ENCODE measurements at regions not wholly inside any gene's neighbourhood (a gene's known extent, or its start where the extent isn't known, plus 50 kb on each side); places are given as distances from the start of the nearest gene placed in this dataset.

GRCh38 chr2:62344472-62344871, 148.6 kb downstream of the B3GNT2 start:
- Mint-ChIP-seq H3K36me3 (ENCODE audit: unreplicated experiment) (no peaks in the 10 kb centered on the region), H3K4me3 (ENCODE audit: unreplicated experiment) (no peak overlapping the region), H3K9me3 (ENCODE audit: unreplicated experiment) (no peaks in the 10 kb centered on the region), H3K4me1 (ENCODE audit: unreplicated experiment) (peaks cover 4% of the 10 kb centered on the region), H3K27me3 (ENCODE audit: unreplicated experiment) (peaks cover 3% of the 10 kb centered on the region), H3K27ac (ENCODE audit: unreplicated experiment) (no peak overlapping the region)
- DNase-seq (ENCODE audit: extremely low spot score, unreplicated experiment): no peak
- no peak for TF ChIP-seq CTCF (IDR thresholded peaks at IDR 0.05)

- Mint-ChIP-seq H3K9me3 (ENCODE audit: unreplicated experiment) (no peaks in the 10 kb centered on the region), H3K36me3 (ENCODE audit: unreplicated experiment) (no peaks in the 10 kb centered on the region), H3K27me3 (ENCODE audit: unreplicated experiment) (peaks cover 3% of the 10 kb centered on the region), H3K4me1 (ENCODE audit: unreplicated experiment) (peaks cover 4% of the 10 kb centered on the region), H3K4me3 (ENCODE audit: unreplicated experiment) (no peak overlapping the region), H3K27ac (ENCODE audit: unreplicated experiment) (no peak overlapping the region)
- TF ChIP-seq CTCF (IDR thresholded peaks at IDR 0.05): no peak
- DNase-seq (ENCODE audit: extremely low spot score, unreplicated experiment): no peak
Measured at GRCh38 chr2:62343636-62344337, 147.9 kb downstream of the B3GNT2 start.

DNA sequence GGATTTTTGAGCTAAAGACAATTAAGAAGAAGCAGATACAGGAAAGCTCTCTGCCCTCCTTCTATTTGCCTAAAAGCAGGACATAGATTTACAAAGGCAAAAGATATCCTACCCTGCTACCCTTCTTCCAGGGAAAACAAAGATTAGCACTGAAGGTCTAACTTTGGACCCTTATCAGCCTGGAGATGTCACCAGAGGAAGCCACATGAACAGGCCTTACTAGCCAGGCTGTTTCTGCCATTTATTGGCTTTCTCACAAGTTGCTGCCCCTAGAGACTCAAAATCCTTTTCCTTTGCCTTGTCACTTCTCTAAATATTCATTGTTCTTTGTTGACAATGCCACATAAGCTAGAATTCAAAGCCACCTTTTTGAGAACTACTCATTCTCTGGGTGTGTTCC, 147.3 kb downstream of the B3GNT2 start:
- no peak for DNase-seq (ENCODE audit: extremely low spot score, unreplicated experiment)
- Mint-ChIP-seq H3K9me3 (ENCODE audit: unreplicated experiment) (no peaks in the 10 kb centered on the region), H3K27me3 (ENCODE audit: unreplicated experiment) (peaks cover 3% of the 10 kb centered on the region), H3K4me3 (ENCODE audit: unreplicated experiment) (no peak overlapping the region), H3K4me1 (ENCODE audit: unreplicated experiment) (peaks cover 4% of the 10 kb centered on the region), H3K27ac (ENCODE audit: unreplicated experiment) (no peak overlapping the region), H3K36me3 (ENCODE audit: unreplicated experiment) (no peaks in the 10 kb centered on the region)
- no peak for TF ChIP-seq CTCF (IDR thresholded peaks at IDR 0.05)

DNA sequence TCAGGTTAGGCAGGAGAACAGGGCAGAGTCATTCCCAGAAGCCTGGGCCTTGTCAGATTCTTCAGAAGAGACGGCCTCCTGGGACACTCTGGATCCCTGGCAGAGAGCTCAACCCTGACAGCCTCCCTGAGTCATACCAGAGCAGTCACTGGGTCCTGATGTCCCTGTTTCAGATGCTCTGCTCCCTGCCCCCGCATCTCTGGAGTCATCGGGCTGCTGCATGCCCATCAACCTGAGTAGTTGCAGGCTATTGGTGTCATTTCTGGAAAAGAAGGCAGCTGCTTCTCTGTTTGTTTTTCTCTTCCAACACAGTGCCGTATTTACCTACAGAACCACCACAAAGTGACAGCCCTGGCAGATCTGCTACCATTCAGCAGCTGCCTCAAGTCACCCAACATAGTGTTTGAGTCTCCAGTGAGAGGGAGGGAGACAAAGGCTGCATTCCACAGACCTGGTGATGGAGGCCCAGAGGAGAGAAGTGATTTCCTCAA, 145.1 kb downstream of the B3GNT2 start:
- no peaks in the 10 kb centered on the region for H3K36me3 Mint-ChIP-seq (ENCODE audit: unreplicated experiment)
- H3K4me1 Mint-ChIP-seq (ENCODE audit: unreplicated experiment): peaks cover 4% of the 10 kb centered on the region
- no peak overlapping the region for H3K27ac Mint-ChIP-seq (ENCODE audit: unreplicated experiment)
- TF ChIP-seq CTCF (IDR thresholded peaks at IDR 0.05): no peak
- H3K4me3 Mint-ChIP-seq (ENCODE audit: unreplicated experiment): no peak overlapping the region
- H3K27me3 Mint-ChIP-seq (ENCODE audit: unreplicated experiment): no peaks in the 10 kb centered on the region
- H3K9me3 Mint-ChIP-seq (ENCODE audit: unreplicated experiment): no peaks in the 10 kb centered on the region
- no peak for DNase-seq (ENCODE audit: extremely low spot score, unreplicated experiment)

DNA sequence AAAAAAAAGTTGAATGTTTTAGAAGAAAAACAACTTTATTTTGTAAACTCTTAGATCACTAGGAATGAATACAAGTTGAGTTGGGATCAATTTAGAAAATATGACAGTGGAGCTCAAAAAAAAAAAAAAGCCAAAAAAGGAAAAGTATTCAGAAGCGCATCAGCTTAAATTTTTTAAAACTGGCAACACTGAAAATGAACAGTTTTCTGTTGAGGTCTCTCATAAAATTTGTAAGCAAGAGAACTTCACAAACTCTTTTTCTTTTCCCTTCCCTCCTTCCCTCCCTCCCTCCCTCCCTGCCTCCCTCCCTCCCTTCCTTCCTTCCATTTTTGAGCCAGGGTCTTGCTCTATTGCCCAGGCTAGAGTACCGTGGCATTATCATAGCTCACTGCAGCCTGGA, 143.9 kb downstream of the B3GNT2 start:
- Mint-ChIP-seq H3K4me3 (ENCODE audit: unreplicated experiment) (no peak overlapping the region), H3K4me1 (ENCODE audit: unreplicated experiment) (peaks cover 4% of the 10 kb centered on the region), H3K27me3 (ENCODE audit: unreplicated experiment) (no peaks in the 10 kb centered on the region), H3K9me3 (ENCODE audit: unreplicated experiment) (no peaks in the 10 kb centered on the region), H3K27ac (ENCODE audit: unreplicated experiment) (no peak overlapping the region), H3K36me3 (ENCODE audit: unreplicated experiment) (no peaks in the 10 kb centered on the region)
- DNase-seq (ENCODE audit: extremely low spot score, unreplicated experiment): no peak
- no peak for TF ChIP-seq CTCF (IDR thresholded peaks at IDR 0.05)
